GM12872 (cell line): ENCODE measurements at regions not wholly inside any gene's neighbourhood (a gene's known extent, or its start where the extent isn't known, plus 50 kb on each side); places are given as distances from the start of the nearest gene placed in this dataset.

Source experiments
- CTCF ChIP-seq: IDR thresholded peaks from 3 replicates; pipeline ENCODE4 v1.5.1; 2011; ENCODE audit warnings: low read depth, mild to moderate bottlenecking, low read length, moderate library complexity; ENCODE audit not compliant: insufficient read depth

- TF ChIP-seq CTCF: no peak
Observed at GRCh38 chr6:85186546-85187175, 263.2 kb upstream of the NT5E start.

GRCh38 chr6:85185977-85186376 is 263.9 kb upstream of the NT5E start:
- no peak for TF ChIP-seq CTCF

- TF ChIP-seq CTCF: no peak
Observed at GRCh38 chr6:85183841-85184240, 266.0 kb upstream of the NT5E start.

- no peak for TF ChIP-seq CTCF
Observed at GRCh38 chr6:85172705-85173104, 277.2 kb upstream of the NT5E start.

GRCh38 chr6:85172161-85172560 is 277.7 kb upstream of the NT5E start:
- TF ChIP-seq CTCF: no peak

GRCh38 chr6:85169189-85169588 is 280.7 kb upstream of the NT5E start:
- no peak for TF ChIP-seq CTCF

- TF ChIP-seq CTCF: no peak
Observed at GRCh38 chr6:85168146-85168545, 281.7 kb upstream of the NT5E start.

- no peak for TF ChIP-seq CTCF
Observed at GRCh38 chr6:85166114-85166741, 283.7 kb upstream of the NT5E start.
